Epithelial cell of proximal tubule (primary cell): ENCODE measurements at regions not wholly inside any gene's neighbourhood (a gene's known extent, or its start where the extent isn't known, plus 50 kb on each side); places are given as distances from the start of the nearest gene placed in this dataset.

Source experiments
- DNase-seq: peaks from one replicate; pipeline ENCODE4 v3.0.0-alpha.2; 2011; ENCODE audit warnings: low read depth
- H3K4me3 ChIP-seq: 2 replicates; pipeline ENCODE4 v1.5.1; 2011; ENCODE audit warnings: low read depth, mild to moderate bottlenecking, low read length
- TF ChIP-seq, protein P1 (sequence below): conservative IDR thresholded peaks from 2 replicates; pipeline ENCODE4 v1.5.1; 2012; ENCODE audit warnings: low read depth, mild to moderate bottlenecking, low read length

DNA sequence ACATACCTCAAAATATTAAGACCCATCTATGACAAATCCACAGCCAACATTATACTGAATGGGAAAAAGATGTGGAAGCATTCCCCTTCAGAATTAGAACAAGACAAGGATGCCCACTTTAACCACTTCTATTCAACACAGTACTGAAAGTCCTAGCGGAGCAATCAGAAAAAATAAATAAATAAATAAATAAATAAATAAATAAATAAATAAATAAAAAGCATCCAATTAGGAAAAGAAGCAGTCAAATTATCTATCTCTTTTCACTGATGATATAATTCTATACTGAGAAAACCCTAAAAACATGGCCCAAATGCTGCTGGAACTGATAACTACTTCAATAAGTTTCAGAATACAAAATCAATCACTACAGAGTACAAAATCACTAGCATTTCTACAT lies 67.5 kb downstream of the PRR32 start:
- TF ChIP-seq, protein P1, sequence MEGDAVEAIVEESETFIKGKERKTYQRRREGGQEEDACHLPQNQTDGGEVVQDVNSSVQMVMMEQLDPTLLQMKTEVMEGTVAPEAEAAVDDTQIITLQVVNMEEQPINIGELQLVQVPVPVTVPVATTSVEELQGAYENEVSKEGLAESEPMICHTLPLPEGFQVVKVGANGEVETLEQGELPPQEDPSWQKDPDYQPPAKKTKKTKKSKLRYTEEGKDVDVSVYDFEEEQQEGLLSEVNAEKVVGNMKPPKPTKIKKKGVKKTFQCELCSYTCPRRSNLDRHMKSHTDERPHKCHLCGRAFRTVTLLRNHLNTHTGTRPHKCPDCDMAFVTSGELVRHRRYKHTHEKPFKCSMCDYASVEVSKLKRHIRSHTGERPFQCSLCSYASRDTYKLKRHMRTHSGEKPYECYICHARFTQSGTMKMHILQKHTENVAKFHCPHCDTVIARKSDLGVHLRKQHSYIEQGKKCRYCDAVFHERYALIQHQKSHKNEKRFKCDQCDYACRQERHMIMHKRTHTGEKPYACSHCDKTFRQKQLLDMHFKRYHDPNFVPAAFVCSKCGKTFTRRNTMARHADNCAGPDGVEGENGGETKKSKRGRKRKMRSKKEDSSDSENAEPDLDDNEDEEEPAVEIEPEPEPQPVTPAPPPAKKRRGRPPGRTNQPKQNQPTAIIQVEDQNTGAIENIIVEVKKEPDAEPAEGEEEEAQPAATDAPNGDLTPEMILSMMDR = no peak
- DNase-seq = no peak
- H3K4me3 ChIP-seq = no peak overlapping the region

DNA sequence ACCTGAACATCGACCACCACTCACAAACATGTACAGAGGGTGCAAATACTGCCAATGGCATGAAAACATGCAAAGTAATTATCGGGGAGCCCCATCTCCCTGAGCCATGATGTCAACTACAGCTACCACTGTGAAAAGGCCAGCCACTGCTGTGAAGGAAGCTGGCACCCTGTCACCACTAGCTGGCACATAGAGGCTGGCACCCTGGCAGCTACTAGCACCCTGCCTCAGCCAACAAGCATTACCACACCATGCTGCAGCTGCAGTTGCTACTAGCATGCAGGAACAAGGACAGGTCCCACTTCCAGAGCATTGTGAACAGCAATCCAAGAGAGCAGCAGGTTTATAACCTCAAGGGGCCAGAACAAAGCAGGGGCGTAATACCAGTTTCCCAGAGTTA lies 81.4 kb downstream of the PRR32 start:
- TF ChIP-seq, protein P1 = no peak

DNA sequence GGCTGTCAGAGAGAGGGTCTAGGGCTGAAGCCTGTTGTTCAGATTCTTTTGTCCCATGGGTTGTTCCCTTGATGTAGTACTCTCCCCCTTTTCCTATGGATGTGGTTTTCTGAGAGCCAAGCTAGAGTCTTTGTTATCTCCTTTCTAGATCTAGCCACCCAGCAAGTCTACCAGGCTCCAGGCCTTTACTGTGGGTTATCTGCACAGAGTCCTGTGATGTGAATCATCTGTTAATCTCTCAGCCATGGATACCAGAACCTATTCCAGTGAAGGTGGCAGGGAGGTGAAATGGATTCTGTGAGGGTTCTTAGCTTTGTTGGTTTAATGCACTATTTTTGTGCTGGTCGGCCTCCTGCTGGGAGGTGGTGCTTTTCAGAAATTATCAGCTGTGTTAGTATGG lies 109.5 kb downstream of the PRR32 start:
- DNase-seq = no peak
- TF ChIP-seq, protein P1 = no peak
- no peak overlapping the region for H3K4me3 ChIP-seq

More for the DNA sequence above, 81.4 kb downstream of the PRR32 start:
- DNase-seq = no peak
- H3K4me3 ChIP-seq = no peak overlapping the region

DNA sequence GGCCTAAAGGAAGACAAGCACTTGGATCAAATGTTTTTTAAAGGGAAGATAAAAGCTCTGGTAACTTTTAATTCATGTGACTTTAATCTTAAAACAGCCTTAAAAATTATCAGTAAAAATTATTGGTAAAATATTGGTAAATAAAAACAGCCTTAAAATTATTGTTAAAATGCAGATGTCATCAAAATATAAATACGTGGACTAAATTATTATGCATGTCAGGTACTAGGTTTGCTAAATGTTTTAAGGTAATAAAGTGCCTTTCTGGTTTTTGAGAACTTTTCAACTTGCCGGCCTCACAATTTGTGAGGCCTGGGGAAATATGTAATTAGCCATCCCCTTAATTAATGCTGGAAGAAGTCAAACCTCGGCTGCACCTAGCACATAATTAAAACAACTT lies 147.7 kb downstream of the PRR32 start:
- TF ChIP-seq, protein P1 = no peak
- DNase-seq = no peak
- H3K4me3 ChIP-seq = no peak overlapping the region

DNA sequence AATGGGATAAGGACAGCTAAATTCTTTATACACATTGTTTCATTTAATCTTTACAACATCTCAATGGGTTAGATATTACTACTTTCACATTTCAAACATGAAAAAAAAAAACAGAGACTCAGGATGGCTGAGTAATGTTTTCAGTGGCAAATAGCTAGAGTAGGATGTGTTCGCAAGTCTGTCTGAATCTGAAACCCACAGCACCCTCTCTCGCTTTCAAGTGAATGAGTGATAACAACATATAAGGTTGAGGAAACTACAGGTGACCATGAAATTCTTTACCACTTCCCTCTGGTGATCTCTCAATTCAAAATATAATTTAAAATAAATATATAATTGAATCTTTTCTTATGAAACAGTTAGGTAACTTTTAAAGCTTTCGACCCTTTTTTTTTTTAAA lies 162.6 kb downstream of the PRR32 start:
- no peak overlapping the region for H3K4me3 ChIP-seq
- TF ChIP-seq, protein P1 = no peak
- no peak for DNase-seq

DNA sequence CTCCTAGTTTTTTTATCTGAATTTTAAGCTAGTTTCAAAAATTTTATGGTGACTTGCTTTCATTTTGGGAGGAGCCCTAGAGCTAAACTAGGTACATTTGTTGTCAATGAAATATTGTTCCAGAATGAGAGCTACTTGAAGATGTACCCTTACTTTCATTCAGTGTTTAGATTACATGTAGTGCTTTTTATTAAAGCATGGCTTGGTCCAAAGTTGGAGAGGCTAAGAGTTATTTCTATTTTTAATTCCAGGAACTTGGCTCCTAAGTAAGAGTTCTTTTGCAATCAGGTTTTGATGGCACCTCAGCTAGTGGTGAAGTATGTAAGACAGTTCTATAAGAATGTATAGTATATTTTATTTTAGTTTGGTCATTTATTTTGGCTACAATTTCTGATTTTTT lies 165.5 kb downstream of the PRR32 start:
- no peak overlapping the region for H3K4me3 ChIP-seq
- DNase-seq = no peak
- TF ChIP-seq, protein P1 = no peak

DNA sequence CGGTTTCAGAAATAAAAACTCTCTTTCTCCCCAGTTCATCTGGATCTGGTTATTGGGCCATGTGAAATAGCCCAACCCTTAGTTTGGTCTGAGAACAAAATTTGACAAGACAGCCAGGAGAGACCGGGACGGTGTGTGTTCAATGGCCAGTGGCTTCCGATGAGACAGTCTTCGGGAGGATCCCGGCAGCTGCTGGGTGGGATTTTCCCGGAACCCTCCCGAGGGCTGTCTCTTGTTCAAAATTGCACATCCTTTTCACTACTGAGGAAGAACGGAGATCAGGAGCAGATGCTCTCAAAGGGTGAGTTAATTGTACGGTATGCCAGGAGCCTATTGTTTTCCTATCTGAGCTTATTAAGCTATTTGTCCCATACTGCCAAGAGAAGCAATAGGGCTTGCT lies 166.5 kb downstream of the PRR32 start:
- DNase-seq = no peak
- TF ChIP-seq, protein P1 = no peak
- H3K4me3 ChIP-seq = no peak overlapping the region
